PC-3 (cell line): ENCODE measurements at regions not wholly inside any gene's neighbourhood (a gene's known extent, or its start where the extent isn't known, plus 50 kb on each side); places are given as distances from the start of the nearest gene placed in this dataset.

Experiments used
- ATAC-seq: fragments of 200-7000 bp; cut with Tn5 transposase; 2 replicates; pipeline ENCODE4 v1.9.1; 2020; ENCODE audit warnings: mild to moderate bottlenecking, moderate library complexity
- BruUV-seq: library from RNA; stranded (reverse); fragments of 400-500 nt; replicated peaks from 2 replicates; lab custom pipeline; 2021; lab: Mats Ljungman, UMichigan
- CTCF ChIA-PET: fragments of 300-600 bp; sonication (Branson Sonifier 250); formaldehyde crosslinking; loops from one replicate; lab custom pipeline; 2022; ENCODE audit warnings: antibody characterized with exemption; lab: Charles Lee
- POLR2A ChIA-PET: fragments of 300-600 bp; sonication (Branson Sonifier 250); formaldehyde crosslinking; loops from one replicate; lab custom pipeline; 2022; ENCODE audit warnings: antibody characterized with exemption; ENCODE audit not compliant: unreplicated experiment; lab: Charles Lee
- DNase-seq: peaks from one replicate; pipeline ENCODE4 v3.0.0-alpha.2; 2015
- H2AFZ ChIP-seq: fragments of 300-600 bp; sonication (generic); 2 replicates; pipeline ENCODE4 v1.6.0; 2016; ENCODE audit warnings: antibody characterized with exemption, low read length
- H3F3A ChIP-seq: fragments of 300-600 bp; sonication (generic); one replicate; pipeline ENCODE4 v1.6.0; 2017; ENCODE audit warnings: antibody characterized with exemption, low read length, control low read depth, mild to moderate bottlenecking; ENCODE audit not compliant: unreplicated experiment
- H3K27ac ChIP-seq: fragments of 300-600 bp; sonication (generic); 2 replicates; pipeline ENCODE4 v1.5.1; 2016; ENCODE audit warnings: mild to moderate bottlenecking, low read length
- H3K27me3 ChIP-seq: fragments of 300-600 bp; sonication (generic); 2 replicates; pipeline ENCODE4 v1.6.1; 2016; ENCODE audit warnings: low read length, mixed read lengths
- H3K36me3 ChIP-seq: fragments of 300-600 bp; sonication (generic); 2 replicates; pipeline ENCODE4 v1.6.1; 2016; ENCODE audit warnings: low read depth, mixed run types, low read length, mixed read lengths
- H3K4me1 ChIP-seq: fragments of 300-600 bp; sonication (generic); 2 replicates; pipeline ENCODE4 v1.5.1; 2016; ENCODE audit warnings: low read length; ENCODE audit not compliant: insufficient read depth
- H3K4me2 ChIP-seq: fragments of 300-600 bp; sonication (generic); 2 replicates; pipeline ENCODE4 v1.6.0; 2016; ENCODE audit warnings: low read length
- H3K4me3 ChIP-seq: fragments of 300-600 bp; sonication (generic); 2 replicates; pipeline ENCODE4 v1.5.1; 2016; ENCODE audit warnings: mild to moderate bottlenecking, low read length, mixed read lengths
- H3K79me2 ChIP-seq: fragments of 300-600 bp; sonication (generic); 2 replicates; pipeline ENCODE4 v1.6.1; 2017; ENCODE audit warnings: low read length, mixed read lengths
- H3K9ac ChIP-seq: fragments of 300-600 bp; sonication (generic); 2 replicates; pipeline ENCODE4 v1.6.0; 2016; ENCODE audit warnings: mild to moderate bottlenecking, low read length
- H3K9me2 ChIP-seq: fragments of 300-600 bp; sonication (generic); replicated peaks from 2 replicates; pipeline ENCODE4 v1.6.1; 2016; ENCODE audit warnings: mixed run types, low read length, mixed read lengths
- H3K9me3 ChIP-seq: fragments of 300-600 bp; sonication (generic); 2 replicates; pipeline ENCODE4 v1.6.1; 2016; ENCODE audit warnings: low read length, mixed read lengths
- H4K20me1 ChIP-seq: fragments of 300-600 bp; sonication (generic); 2 replicates; pipeline ENCODE4 v1.6.1; 2016; ENCODE audit warnings: low read length, mixed read lengths
- CTCF ChIP-seq: fragments of 300-600 bp; sonication (generic); conservative IDR thresholded peaks from 2 replicates; pipeline ENCODE4 v1.5.1; 2017; ENCODE audit warnings: antibody characterized with exemption, low read depth, mild to moderate bottlenecking, low read length
- EZH2 ChIP-seq: fragments of 300-600 bp; sonication (generic); IDR thresholded peaks from one replicate; pipeline ENCODE4 v1.6.1; 2017; ENCODE audit warnings: antibody characterized with exemption, mild to moderate bottlenecking, low read length; ENCODE audit not compliant: unreplicated experiment
- EZH2phosphoT487 ChIP-seq: fragments of 300-600 bp; sonication (generic); IDR thresholded peaks from 2 replicates; pipeline ENCODE4 v1.6.1; 2018; ENCODE audit warnings: mild to moderate bottlenecking, antibody characterized with exemption, low read length, borderline replicate concordance
- intact Hi-C: fragments of 100-400 bp; cut with micrococcal nuclease; formaldehyde crosslinking; loops from 2 replicates; pipeline ENCODE4 v1.9.0; 2023

DNA sequence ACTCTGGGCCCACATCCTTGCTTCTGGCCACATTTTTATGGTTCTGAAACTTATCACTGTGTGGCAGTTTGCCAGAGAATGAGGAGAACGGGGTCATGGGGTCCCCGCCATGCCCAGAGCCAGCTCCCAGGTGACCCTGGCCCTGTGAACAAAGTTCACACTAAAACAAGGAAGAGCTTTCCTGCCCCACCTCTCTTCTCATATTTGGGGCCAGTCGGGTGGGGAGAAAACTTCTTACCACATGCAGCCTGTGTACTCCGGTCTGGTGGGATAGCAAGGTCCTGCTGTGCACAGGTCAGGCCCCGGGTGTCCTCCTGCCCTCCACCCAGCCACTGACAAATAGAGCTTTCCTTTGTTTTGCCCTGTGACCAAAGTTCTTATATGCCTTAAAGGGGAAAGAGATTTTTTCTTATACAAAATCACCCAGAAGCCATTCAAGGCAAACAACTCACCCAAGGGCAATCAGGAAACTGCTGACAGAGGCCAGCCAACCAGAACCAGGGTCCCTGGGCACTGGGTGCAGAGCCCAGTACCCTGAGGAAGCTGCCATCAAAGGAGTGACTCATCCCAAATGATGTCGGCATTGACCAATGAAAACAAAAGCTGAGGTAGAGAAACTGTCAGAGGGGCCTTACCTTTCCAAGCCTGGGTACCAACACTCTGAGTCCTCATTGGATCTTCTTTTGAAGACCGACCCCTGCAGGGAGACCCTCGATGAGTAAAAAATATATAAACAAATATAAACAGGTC, 53.6 kb downstream of the OLIG1 start:
- no peaks in the 10 kb centered on the region for H3F3A ChIP-seq
- no peak for DNase-seq
- intact Hi-C loops, result loop anchor here (10.0 kb wide), 2 partner anchors 179 to 289 kb away; no protein-coding TSS in a partner anchor
- H3K9me3 ChIP-seq, result no peaks in the 10 kb centered on the region
- H3K4me3 ChIP-seq, result no peak overlapping the region
- H3K79me2 ChIP-seq, result no peaks in the 10 kb centered on the region
- POLR2A ChIA-PET, result no interaction called here
- BruUV-seq, result no TSS peak
- CTCF ChIA-PET, result no interaction called here
- no peak overlapping the region for H3K9ac ChIP-seq
- no peak for TF ChIP-seq EZH2
- no peak for TF ChIP-seq CTCF
- no peak for TF ChIP-seq EZH2phosphoT487
- H3K9me2 ChIP-seq, result no peaks in the 10 kb centered on the region
- H3K36me3 ChIP-seq, result no peaks in the 10 kb centered on the region
- no peak overlapping the region for H2AFZ ChIP-seq
- no peak overlapping the region for H3K27ac ChIP-seq
- ATAC-seq, result no peak
- H3K4me2 ChIP-seq, result no peak overlapping the region
- H4K20me1 ChIP-seq, result no peaks in the 10 kb centered on the region
- no peaks in the 10 kb centered on the region for H3K4me1 ChIP-seq
- H3K27me3 ChIP-seq, result peaks cover 82% of the 10 kb centered on the region

- no peak overlapping the region for H3K4me3 ChIP-seq
- H3K79me2 ChIP-seq, result no peaks in the 10 kb centered on the region
- H3F3A ChIP-seq, result no peaks in the 10 kb centered on the region
- no peak overlapping the region for H3K27ac ChIP-seq
- H3K9me2 ChIP-seq, result no peaks in the 10 kb centered on the region
- H3K4me2 ChIP-seq, result no peak overlapping the region
- no peaks in the 10 kb centered on the region for H3K36me3 ChIP-seq
- ATAC-seq (no peak), DNase-seq (no peak)
- H3K9ac ChIP-seq, result no peak overlapping the region
- intact Hi-C loops, result loop anchor here (10.0 kb wide), 2 partner anchors 180 to 290 kb away; no protein-coding TSS in a partner anchor
- no peak overlapping the region for H2AFZ ChIP-seq
- H3K9me3 ChIP-seq, result no peaks in the 10 kb centered on the region
- H3K4me1 ChIP-seq, result no peaks in the 10 kb centered on the region
- TF ChIP-seq EZH2 (no peak), CTCF (no peak), EZH2phosphoT487 (no peak)
- ChIA-PET CTCF (no interaction called here), POLR2A (no interaction called here)
- H3K27me3 ChIP-seq, result peaks cover 81% of the 10 kb centered on the region
- H4K20me1 ChIP-seq, result no peaks in the 10 kb centered on the region
- no TSS peak for BruUV-seq
These were observed 54.9 kb downstream of the OLIG1 start for GRCh38 chr21:33124889-33125288.

GRCh38 chr21:33125680-33126375, 55.9 kb downstream of the OLIG1 start:
- CTCF ChIA-PET, result interaction anchor here (0.6 kb wide), 2 partner anchors 61 to 69 kb away, joined by 3 to 4 read pairs; no protein-coding TSS in a partner anchor

More at GRCh38 chr21:33125680-33126375, 55.9 kb downstream of the OLIG1 start:
- no peak for TF ChIP-seq CTCF
- TF ChIP-seq EZH2phosphoT487, result no peak
- no peak for TF ChIP-seq EZH2
- no peaks in the 10 kb centered on the region for H3K4me1 ChIP-seq
- POLR2A ChIA-PET, result no interaction called here
- no peak overlapping the region for H3K4me2 ChIP-seq
- no peak overlapping the region for H3K9ac ChIP-seq
- no peaks in the 10 kb centered on the region for H3K79me2 ChIP-seq
- peaks cover 81% of the 10 kb centered on the region for H3K27me3 ChIP-seq
- no peak overlapping the region for H2AFZ ChIP-seq
- no peaks in the 10 kb centered on the region for H3K9me3 ChIP-seq
- no peaks in the 10 kb centered on the region for H4K20me1 ChIP-seq
- DNase-seq (no peak), ATAC-seq (no peak)
- H3K4me3 ChIP-seq, result no peak overlapping the region
- BruUV-seq, result no TSS peak
- H3K9me2 ChIP-seq, result no peaks in the 10 kb centered on the region
- H3F3A ChIP-seq, result no peaks in the 10 kb centered on the region
- intact Hi-C loops, result loop anchor here (10.0 kb wide), 2 partner anchors 181 to 291 kb away; no protein-coding TSS in a partner anchor
- H3K27ac ChIP-seq, result no peak overlapping the region
- H3K36me3 ChIP-seq, result no peaks in the 10 kb centered on the region
